ENCODE measurements at regions not wholly inside any gene's neighbourhood (a gene's known extent, or its start where the extent isn't known, plus 50 kb on each side); places are given as distances from the start of the nearest gene placed in this dataset.

DNA sequence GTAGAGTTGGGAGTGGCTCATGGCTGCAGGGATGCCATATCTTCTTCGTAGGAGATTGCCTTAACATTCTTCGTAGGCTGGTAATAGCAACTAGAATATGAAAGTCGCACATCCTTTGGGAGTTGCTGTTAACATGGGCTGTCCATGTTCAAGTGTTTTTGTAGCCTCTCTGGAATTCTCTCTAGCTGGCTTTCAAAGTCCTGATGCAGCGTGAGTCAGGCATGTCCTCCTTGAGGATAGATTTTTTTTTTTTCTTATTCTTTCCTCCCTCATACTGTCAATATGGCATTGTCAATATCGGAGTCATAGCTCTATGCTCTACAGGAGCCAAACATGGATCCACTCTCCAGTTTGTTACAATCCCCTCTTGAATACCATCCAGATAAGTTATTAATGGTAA, 494.8 kb upstream of the WWC1 start:
- TF ChIP-seq CTCF (IDR thresholded peaks at IDR 0.05): no peak
- Histone ChIP-seq H3K27ac (no peak overlapping the region), H3K4me1 (no peaks in the 10 kb centered on the region), H3K27me3 (no peaks in the 10 kb centered on the region), H3K36me3 (no peaks in the 10 kb centered on the region), H3K9me3 (no peaks in the 10 kb centered on the region), H3K4me3 (no peak overlapping the region)
- intact Hi-C loops (cut with DNase I): no loop called here
- ATAC-seq: no peak
- DNase-seq: no peak

DNA sequence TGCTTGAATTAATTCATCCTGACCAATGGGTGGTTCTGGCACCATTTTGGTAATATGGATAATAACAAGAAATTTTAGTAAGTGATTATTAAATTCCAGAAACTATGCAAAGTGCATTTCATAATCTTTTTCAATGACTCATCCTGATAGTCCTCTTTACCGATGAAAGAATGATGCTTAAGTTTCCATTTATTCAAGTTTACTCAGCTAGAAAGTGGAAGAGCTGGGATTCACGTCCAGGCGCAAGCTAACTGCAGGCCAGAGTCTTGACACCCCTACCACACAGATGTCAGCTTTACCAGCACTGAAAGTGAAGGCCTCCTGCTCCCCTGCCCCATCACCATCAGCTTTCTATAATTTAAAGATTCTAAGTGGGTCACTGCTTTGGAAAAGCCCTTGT, 493.5 kb upstream of the WWC1 start:
- no peak for TF ChIP-seq CTCF (IDR thresholded peaks at IDR 0.05)
- Histone ChIP-seq H3K4me3 (no peak overlapping the region), H3K27ac (no peak overlapping the region), H3K4me1 (no peaks in the 10 kb centered on the region), H3K36me3 (no peaks in the 10 kb centered on the region), H3K27me3 (no peaks in the 10 kb centered on the region), H3K9me3 (no peaks in the 10 kb centered on the region)
- ATAC-seq (no peak), DNase-seq (no peak)
- intact Hi-C loops (cut with DNase I): no loop called here

DNA sequence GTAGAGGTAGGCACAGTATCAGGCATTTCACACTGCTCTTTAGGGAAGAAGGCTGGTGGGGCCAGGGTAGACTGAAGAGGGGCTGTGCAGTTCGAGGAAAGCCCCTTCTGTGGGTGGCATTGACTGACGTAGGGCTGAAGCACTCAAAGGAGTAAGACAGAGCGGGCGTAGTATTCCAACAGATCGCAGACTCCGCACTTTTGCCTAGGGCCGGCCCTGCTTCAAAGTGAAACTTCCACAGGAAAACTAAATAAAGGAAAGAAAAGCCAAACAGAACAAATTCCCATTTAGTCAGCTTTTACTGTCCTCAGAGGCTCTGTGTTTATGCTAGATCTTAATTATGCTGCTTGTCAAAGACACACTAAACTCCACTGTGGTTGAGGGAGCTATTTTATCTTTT, 493.0 kb upstream of the WWC1 start:
- DNase-seq: no peak
- Histone ChIP-seq H3K27me3 (no peaks in the 10 kb centered on the region), H3K27ac (no peak overlapping the region), H3K9me3 (no peaks in the 10 kb centered on the region), H3K4me1 (no peaks in the 10 kb centered on the region), H3K36me3 (no peaks in the 10 kb centered on the region), H3K4me3 (no peak overlapping the region)
- no peak for ATAC-seq
- intact Hi-C loops (cut with DNase I): no loop called here
- TF ChIP-seq CTCF (IDR thresholded peaks at IDR 0.05): no peak

- no peak for TF ChIP-seq CTCF (IDR thresholded peaks at IDR 0.05)
Measured at GRCh38 chr5:167800427-167800826, 491.0 kb upstream of the WWC1 start.

GRCh38 chr5:167801999-167802398, 489.4 kb upstream of the WWC1 start:
- DNase-seq (no peak), ATAC-seq (no peak)
- no peaks in the 10 kb centered on the region for H3K4me1 ChIP-seq
- no peak overlapping the region for H3K27ac ChIP-seq
- no peaks in the 10 kb centered on the region for H3K9me3 ChIP-seq
- H3K4me3 ChIP-seq: no peak overlapping the region
- no peaks in the 10 kb centered on the region for H3K36me3 ChIP-seq
- intact Hi-C loops (cut with DNase I): no loop called here
- TF ChIP-seq CTCF (IDR thresholded peaks at IDR 0.05): no peak
- no peaks in the 10 kb centered on the region for H3K27me3 ChIP-seq

More at GRCh38 chr5:167800427-167800826, 491.0 kb upstream of the WWC1 start:
- no peaks in the 10 kb centered on the region for H3K27me3 ChIP-seq
- H3K27ac ChIP-seq: no peak overlapping the region
- no peaks in the 10 kb centered on the region for H3K9me3 ChIP-seq
- no peak for DNase-seq
- no peak overlapping the region for H3K4me3 ChIP-seq
- intact Hi-C loops (cut with DNase I): no loop called here
- no peak for ATAC-seq
- H3K36me3 ChIP-seq: no peaks in the 10 kb centered on the region
- H3K4me1 ChIP-seq: no peaks in the 10 kb centered on the region

GRCh38 chr5:167802755-167803431, 488.6 kb upstream of the WWC1 start:
- no peak overlapping the region for H3K27ac ChIP-seq
- ATAC-seq (no peak), DNase-seq (no peak)
- H3K4me3 ChIP-seq: no peak overlapping the region
- no peaks in the 10 kb centered on the region for H3K27me3 ChIP-seq
- intact Hi-C loops (cut with DNase I): no loop called here
- no peaks in the 10 kb centered on the region for H3K4me1 ChIP-seq
- H3K36me3 ChIP-seq: no peaks in the 10 kb centered on the region
- no peaks in the 10 kb centered on the region for H3K9me3 ChIP-seq
- no peak for TF ChIP-seq CTCF (IDR thresholded peaks at IDR 0.05)

Measured in upper lobe of right lung (tissue), 1 donor.